ENCODE measurements at regions not wholly inside any gene's neighbourhood (a gene's known extent, or its start where the extent isn't known, plus 50 kb on each side); places are given as distances from the start of the nearest gene placed in this dataset.

DNA sequence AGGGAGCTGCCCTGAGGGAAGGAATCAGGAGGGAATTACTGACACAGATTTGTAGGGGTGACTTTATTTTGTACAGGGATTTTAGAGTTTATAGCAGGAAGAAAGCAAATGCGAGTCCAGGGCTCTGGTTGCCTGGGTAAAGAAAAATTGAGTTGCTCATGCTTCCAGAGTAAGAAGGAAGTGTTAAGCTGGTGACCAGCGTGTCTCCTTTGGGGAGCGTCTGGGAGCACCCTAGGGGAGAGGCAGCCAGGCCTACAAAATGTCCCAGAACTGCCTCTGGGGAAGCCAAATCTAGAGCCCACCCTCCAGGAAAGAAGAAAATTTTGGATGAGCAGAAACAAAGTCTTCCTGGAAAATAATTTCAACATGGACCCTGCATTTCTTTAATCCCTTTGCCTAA is 147.0 kb downstream of the VAPA start:
- H3K4me1 ChIP-seq (ENCODE audit: control insufficient read depth, insufficient read depth, low read length): peaks cover 28% of the 10 kb centered on the region
- no peaks in the 10 kb centered on the region for H3K27me3 ChIP-seq (ENCODE audit: control insufficient read depth, insufficient read depth, low read length)
- no peak overlapping the region for H3K9ac ChIP-seq (ENCODE audit: low read depth, low read length)
- H3K4me2 ChIP-seq (ENCODE audit: low read length): no peak overlapping the region
- no peaks in the 10 kb centered on the region for H3K9me3 ChIP-seq (replicated peaks; ENCODE audit: low read length)
- H3K36me3 ChIP-seq (ENCODE audit: insufficient read depth, low read length): no peaks in the 10 kb centered on the region
- no peak overlapping the region for H3K4me3 ChIP-seq (ENCODE audit: low read length)

DNA sequence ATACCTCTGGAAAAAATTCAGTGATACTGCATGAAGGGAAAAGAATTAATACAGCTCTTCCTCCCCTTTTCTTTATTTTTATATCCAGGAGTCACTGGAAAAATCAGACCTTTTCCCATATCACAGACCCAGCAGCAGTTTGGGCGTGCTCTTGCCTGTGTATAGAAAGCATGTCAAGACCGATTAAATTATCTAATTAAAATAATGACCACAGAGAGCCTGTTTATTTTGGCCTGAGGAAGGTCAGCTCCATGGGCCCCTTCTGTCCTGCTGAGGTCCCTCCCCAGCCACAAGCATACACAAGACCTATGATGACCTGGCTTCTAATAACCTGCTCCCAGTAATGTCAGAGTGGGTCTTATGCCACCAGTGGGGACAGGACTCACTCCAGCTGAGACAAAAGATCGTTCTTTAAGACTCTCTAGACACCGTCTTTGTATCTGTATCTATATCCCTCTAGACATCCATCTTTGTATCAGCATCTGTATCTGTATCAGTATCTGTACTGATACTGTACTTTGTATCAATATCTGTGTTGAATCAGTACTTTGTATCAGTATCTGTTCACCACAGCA is 147.8 kb downstream of the VAPA start:
- Histone ChIP-seq H3K4me3 (ENCODE audit: low read length) (no peak overlapping the region), H3K36me3 (ENCODE audit: insufficient read depth, low read length) (no peaks in the 10 kb centered on the region), H3K4me1 (ENCODE audit: control insufficient read depth, insufficient read depth, low read length) (peaks cover 25% of the 10 kb centered on the region), H3K27me3 (ENCODE audit: control insufficient read depth, insufficient read depth, low read length) (no peaks in the 10 kb centered on the region), H3K9ac (ENCODE audit: low read depth, low read length) (no peak overlapping the region), H3K4me2 (ENCODE audit: low read length) (no peak overlapping the region), H3K9me3 (replicated peaks; ENCODE audit: low read length) (no peaks in the 10 kb centered on the region)

DNA sequence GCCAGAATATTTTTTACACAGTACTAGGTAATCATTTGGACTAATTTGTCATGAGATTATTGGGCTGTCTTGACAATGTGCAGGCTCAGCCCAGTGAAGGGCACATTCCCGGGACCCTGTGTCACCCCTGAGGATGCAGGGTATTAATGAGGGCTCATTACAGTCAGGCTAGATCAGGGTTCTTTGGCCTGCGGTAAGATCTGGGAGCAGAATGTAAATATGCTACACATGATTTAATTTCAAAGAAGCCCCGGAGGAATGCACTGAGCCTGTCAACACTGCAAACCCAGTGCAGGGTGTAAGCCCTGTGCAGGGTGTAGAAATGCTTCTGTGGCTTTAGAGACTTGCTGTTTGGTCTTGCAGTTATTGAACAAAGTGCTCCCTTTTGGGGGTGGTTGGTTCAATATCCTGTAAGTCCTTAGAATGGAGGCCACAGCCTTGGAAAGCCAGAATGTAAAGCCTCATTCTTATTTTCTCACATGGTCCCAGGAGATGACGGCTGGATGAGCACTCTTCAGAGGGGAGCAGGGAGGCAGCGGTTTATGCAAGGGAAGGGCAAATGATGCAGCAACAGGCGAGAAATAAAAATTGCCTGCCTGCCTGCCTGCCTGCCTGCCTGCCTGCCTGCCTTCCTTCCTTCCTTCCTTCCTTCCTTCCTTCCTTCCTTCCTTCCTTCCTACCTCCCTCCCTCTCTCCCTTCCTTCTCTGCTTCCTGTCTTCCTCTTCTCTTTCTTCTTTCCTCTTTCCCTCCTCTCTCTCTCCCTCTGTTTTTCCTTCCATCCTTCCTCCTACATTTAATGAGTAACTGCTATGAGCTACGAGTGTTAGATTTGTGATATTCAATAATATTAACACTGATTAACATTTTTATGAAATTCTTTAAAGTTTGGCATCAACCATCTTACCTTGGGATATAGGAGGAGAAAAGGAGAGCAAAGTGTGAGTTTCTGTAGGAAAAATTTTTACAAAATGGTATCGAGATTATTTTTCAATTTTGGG is 148.8 kb downstream of the VAPA start:
- no peak overlapping the region for H3K4me2 ChIP-seq (ENCODE audit: low read length)
- no peaks in the 10 kb centered on the region for H3K27me3 ChIP-seq (ENCODE audit: control insufficient read depth, insufficient read depth, low read length)
- no peak overlapping the region for H3K4me3 ChIP-seq (ENCODE audit: low read length)
- peaks cover 15% of the 10 kb centered on the region for H3K4me1 ChIP-seq (ENCODE audit: control insufficient read depth, insufficient read depth, low read length)
- H3K9ac ChIP-seq (ENCODE audit: low read depth, low read length): no peak overlapping the region
- no peaks in the 10 kb centered on the region for H3K36me3 ChIP-seq (ENCODE audit: insufficient read depth, low read length)
- no peaks in the 10 kb centered on the region for H3K9me3 ChIP-seq (replicated peaks; ENCODE audit: low read length)

DNA sequence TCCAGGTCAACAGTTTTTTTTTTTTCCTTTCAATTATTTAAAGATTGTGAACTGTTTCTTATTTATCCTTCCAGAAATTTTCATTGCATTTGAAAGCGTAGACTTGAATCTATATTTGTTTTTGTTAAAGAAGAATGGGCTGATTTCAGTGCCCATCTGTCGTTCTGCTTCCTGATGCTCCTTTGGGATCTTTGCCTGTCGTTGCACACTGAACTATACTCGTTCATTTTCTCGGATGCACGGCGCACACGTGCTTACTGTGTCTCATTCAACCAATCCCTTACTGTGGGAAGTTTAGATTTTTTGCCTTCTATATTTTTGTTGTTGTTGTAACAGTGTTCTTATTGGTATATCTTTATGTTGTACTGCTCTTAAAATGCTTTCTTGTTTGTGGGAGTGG is 149.7 kb downstream of the VAPA start:
- Histone ChIP-seq H3K36me3 (ENCODE audit: insufficient read depth, low read length) (no peaks in the 10 kb centered on the region), H3K27me3 (ENCODE audit: control insufficient read depth, insufficient read depth, low read length) (no peaks in the 10 kb centered on the region), H3K4me1 (ENCODE audit: control insufficient read depth, insufficient read depth, low read length) (peaks cover 6% of the 10 kb centered on the region), H3K4me2 (ENCODE audit: low read length) (no peak overlapping the region), H3K9ac (ENCODE audit: low read depth, low read length) (no peak overlapping the region), H3K4me3 (ENCODE audit: low read length) (no peak overlapping the region), H3K9me3 (replicated peaks; ENCODE audit: low read length) (no peaks in the 10 kb centered on the region)

DNA sequence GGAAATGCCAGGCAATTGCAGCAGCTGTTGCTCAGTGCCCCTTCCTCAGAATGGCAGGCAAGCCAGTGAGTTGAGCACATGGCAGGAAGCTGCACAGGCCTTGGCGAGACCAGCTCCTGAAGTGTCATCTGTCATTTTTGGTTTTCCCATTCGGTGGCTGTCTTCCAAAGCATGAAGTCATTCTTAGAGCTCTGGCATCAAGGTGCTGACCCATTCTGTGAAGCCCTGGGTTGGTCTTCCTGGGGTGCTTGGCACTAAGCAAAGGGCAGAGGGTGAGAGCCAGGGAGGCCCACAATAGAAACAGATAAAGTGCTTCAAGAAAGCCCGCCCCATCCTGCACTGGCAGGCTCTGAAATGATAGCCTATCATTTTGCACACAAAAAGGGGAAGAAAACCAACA is 150.5 kb downstream of the VAPA start:
- H3K4me1 ChIP-seq (ENCODE audit: control insufficient read depth, insufficient read depth, low read length): no peaks in the 10 kb centered on the region
- H3K27me3 ChIP-seq (ENCODE audit: control insufficient read depth, insufficient read depth, low read length): no peaks in the 10 kb centered on the region

DNA sequence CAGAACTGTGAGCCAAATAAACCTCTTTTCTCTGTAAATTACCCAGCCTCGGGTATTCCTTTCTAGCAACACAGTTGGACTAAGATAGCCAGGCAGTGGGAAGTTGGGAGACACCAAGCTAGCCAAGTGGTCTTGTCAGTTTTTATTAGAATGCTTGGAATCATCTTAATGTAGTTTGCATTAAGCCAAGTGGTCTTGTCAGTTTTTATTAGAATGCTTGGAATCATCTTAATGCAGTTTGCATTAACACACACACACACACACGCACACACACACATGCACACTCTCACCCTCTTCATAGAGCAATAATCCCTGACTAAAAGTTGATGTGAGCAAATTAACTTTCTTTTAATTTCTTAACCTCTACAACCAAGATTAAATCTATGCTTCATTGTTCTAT is 151.5 kb downstream of the VAPA start:
- no peaks in the 10 kb centered on the region for H3K9me3 ChIP-seq (replicated peaks; ENCODE audit: low read length)
- no peaks in the 10 kb centered on the region for H3K36me3 ChIP-seq (ENCODE audit: insufficient read depth, low read length)
- H3K4me3 ChIP-seq (ENCODE audit: low read length): no peak overlapping the region
- H3K9ac ChIP-seq (ENCODE audit: low read depth, low read length): no peak overlapping the region
- no peaks in the 10 kb centered on the region for H3K27me3 ChIP-seq (ENCODE audit: control insufficient read depth, insufficient read depth, low read length)
- no peak overlapping the region for H3K4me2 ChIP-seq (ENCODE audit: low read length)
- no peaks in the 10 kb centered on the region for H3K4me1 ChIP-seq (ENCODE audit: control insufficient read depth, insufficient read depth, low read length)

More for the DNA sequence above, 150.5 kb downstream of the VAPA start:
- no peak overlapping the region for H3K9ac ChIP-seq (ENCODE audit: low read depth, low read length)
- H3K4me3 ChIP-seq (ENCODE audit: low read length): no peak overlapping the region
- H3K36me3 ChIP-seq (ENCODE audit: insufficient read depth, low read length): no peaks in the 10 kb centered on the region
- no peaks in the 10 kb centered on the region for H3K9me3 ChIP-seq (replicated peaks; ENCODE audit: low read length)
- H3K4me2 ChIP-seq (ENCODE audit: low read length): no peak overlapping the region

DNA sequence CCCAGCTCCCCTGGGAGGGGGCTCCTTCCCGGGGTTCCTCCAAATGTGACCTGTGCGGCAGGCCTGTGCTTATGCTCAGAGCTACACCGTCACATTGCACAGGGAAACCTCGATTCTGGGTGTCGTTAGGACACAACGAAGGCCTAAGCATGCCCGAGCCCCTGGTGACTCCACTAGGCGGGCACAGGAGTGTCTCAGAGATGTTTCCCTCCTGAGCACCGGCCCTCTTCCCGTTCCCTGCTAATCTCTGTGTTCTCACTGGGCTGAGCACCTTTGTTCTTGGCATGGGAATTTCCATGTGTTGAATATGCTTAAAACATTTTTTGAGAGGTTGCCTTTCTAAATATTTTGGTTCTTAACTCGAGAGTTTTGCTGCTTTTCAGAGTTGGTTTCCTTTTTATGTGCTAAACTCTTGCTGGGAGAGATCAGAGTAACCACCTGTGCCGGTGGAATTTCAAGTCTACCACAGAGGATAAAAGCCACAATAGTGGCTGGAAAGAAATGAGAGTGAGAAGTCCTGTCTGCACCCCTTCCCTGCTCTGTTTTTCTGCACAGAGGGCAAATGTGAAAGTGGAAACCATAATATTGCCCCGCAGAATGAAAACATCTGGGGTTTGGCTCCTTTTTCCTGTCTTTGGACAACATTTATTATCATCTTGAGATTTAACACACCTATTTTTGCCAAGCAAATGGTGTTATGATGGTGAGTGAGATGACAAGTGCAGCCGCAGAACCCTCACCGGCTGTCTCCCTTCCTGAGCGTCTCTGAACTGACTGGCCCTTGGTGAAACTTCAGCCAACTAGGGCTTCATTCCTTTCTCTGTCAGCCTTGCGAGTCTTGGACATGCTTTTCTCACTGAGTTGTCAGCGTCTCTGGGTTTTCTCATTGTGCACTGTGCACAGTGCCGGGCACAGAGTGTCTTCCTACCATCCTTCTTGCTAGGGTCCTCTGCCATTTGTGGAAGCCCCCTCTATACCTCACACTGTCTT is 154.1 kb downstream of the VAPA start:
- Histone ChIP-seq H3K27me3 (ENCODE audit: control insufficient read depth, insufficient read depth, low read length) (no peaks in the 10 kb centered on the region), H3K9ac (ENCODE audit: low read depth, low read length) (no peak overlapping the region), H3K4me2 (ENCODE audit: low read length) (no peak overlapping the region), H3K4me1 (ENCODE audit: control insufficient read depth, insufficient read depth, low read length) (peaks cover 9% of the 10 kb centered on the region), H3K36me3 (ENCODE audit: insufficient read depth, low read length) (no peaks in the 10 kb centered on the region), H3K9me3 (replicated peaks; ENCODE audit: low read length) (no peaks in the 10 kb centered on the region), H3K4me3 (ENCODE audit: low read length) (no peak overlapping the region)

DNA sequence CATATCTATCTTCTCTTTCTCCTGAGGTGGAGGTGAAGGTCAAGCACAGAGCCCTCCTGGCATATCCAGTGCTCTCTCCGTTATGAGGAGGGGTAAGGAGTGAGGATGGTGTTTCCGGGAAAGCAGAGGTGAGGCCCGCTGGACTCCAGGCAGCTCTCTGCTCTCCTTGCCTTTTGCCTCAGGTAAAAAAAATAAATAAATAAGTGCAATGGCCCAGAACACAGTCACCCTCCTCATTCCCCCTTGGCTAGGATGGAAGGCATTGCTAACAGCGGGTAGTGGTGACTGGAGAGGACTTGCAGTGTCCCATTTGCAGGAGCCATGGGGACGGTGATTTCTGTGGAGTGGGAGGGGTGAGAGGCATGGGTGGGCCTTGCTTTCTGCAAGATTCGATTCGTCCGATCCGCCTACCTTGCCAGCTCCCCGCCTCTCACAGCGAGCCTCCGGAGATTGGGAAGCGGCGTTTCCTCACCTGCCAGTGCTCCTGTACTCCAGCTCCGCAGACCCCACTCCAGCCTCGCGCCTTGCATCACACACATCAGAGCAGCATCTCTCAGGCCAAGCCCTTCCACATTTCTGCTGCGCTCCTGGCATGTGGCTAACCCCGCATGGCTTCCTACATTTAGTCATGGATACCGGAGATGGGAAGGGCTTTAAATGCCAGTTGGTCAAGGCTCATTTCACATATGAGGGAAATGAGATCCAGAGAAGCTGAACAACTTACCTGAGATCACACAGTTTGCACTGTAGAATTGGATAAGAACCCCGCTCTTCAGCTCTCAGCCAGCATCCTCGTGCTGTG is 155.2 kb downstream of the VAPA start:
- Histone ChIP-seq H3K36me3 (ENCODE audit: insufficient read depth, low read length) (no peaks in the 10 kb centered on the region), H3K9me3 (replicated peaks; ENCODE audit: low read length) (no peaks in the 10 kb centered on the region), H3K4me1 (ENCODE audit: control insufficient read depth, insufficient read depth, low read length) (peaks cover 11% of the 10 kb centered on the region), H3K27me3 (ENCODE audit: control insufficient read depth, insufficient read depth, low read length) (peaks cover 2% of the 10 kb centered on the region), H3K4me3 (ENCODE audit: low read length) (no peak overlapping the region), H3K4me2 (ENCODE audit: low read length) (no peak overlapping the region), H3K9ac (ENCODE audit: low read depth, low read length) (no peak overlapping the region)

DNA sequence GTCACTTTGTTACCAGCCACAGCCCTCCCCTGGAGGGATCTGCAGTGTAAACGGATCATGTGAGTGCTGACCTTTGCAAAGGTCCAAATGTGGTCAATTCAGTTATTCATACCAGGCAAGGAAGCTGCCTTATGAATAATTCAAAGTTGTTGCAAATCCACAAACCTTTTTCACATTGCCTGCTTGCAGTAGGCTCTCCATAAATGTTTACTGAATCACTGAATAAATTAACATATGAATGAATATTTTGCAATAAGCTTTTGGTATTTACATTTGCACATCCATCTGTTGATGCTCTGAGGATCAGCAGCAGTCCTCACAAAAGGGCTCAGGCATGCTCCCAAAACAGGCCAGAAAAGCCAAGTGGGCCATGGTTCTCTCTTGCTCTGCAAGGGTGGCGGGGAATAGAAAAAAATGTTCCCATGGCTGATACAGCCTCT is 156.8 kb downstream of the VAPA start:
- Histone ChIP-seq H3K4me1 (ENCODE audit: control insufficient read depth, insufficient read depth, low read length) (peaks cover 11% of the 10 kb centered on the region), H3K4me2 (ENCODE audit: low read length) (no peak overlapping the region), H3K9ac (ENCODE audit: low read depth, low read length) (no peak overlapping the region), H3K9me3 (replicated peaks; ENCODE audit: low read length) (no peaks in the 10 kb centered on the region), H3K36me3 (ENCODE audit: insufficient read depth, low read length) (no peaks in the 10 kb centered on the region), H3K4me3 (ENCODE audit: low read length) (no peak overlapping the region), H3K27me3 (ENCODE audit: control insufficient read depth, insufficient read depth, low read length) (peaks cover 15% of the 10 kb centered on the region)

DNA sequence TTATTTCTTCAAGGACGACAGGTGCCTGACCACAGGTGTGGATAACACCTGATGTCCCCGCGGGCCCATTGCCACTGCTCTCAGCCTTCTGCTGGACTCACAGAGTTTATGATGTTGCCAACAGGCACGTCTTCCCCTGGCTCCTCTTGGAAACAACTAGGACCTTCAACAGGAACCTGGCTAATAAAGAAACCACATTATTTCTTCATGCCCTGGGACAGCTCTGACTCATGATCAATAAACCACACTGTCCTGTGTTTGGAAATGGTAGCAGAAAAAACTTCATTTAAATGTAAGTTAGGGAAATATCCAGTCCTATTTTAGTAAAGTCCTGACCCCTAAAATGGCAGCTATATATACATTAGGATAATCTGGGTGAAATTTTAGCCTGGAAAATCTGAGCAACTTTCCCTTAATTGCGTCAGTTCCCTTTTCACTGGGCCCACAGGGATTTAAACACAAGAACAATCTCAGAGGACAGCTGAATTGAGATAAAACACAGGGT is 158.9 kb downstream of the VAPA start:
- H3K27me3 ChIP-seq (ENCODE audit: control insufficient read depth, insufficient read depth, low read length): peaks cover 23% of the 10 kb centered on the region
- no peak overlapping the region for H3K4me3 ChIP-seq (ENCODE audit: low read length)
- H3K36me3 ChIP-seq (ENCODE audit: insufficient read depth, low read length): no peaks in the 10 kb centered on the region
- H3K9ac ChIP-seq (ENCODE audit: low read depth, low read length): no peak overlapping the region
- peaks cover 11% of the 10 kb centered on the region for H3K4me1 ChIP-seq (ENCODE audit: control insufficient read depth, insufficient read depth, low read length)
- no peak overlapping the region for H3K4me2 ChIP-seq (ENCODE audit: low read length)
- no peaks in the 10 kb centered on the region for H3K9me3 ChIP-seq (replicated peaks; ENCODE audit: low read length)
